Stimulated activated CD8-positive, alpha-beta memory T cell treated with anti-CD3 and anti-CD28 coated beads, Interleukin-4, amount 100 ng/mL, for 24 hours (primary cell): ENCODE measurements at regions not wholly inside any gene's neighbourhood (a gene's known extent, or its start where the extent isn't known, plus 50 kb on each side); places are given as distances from the start of the nearest gene placed in this dataset.

ENCODE experiments used
- DNase-seq: peaks from one replicate; pipeline ENCODE4 v3.0.0-alpha.2; 2020; ENCODE audit warnings: low read depth

DNA sequence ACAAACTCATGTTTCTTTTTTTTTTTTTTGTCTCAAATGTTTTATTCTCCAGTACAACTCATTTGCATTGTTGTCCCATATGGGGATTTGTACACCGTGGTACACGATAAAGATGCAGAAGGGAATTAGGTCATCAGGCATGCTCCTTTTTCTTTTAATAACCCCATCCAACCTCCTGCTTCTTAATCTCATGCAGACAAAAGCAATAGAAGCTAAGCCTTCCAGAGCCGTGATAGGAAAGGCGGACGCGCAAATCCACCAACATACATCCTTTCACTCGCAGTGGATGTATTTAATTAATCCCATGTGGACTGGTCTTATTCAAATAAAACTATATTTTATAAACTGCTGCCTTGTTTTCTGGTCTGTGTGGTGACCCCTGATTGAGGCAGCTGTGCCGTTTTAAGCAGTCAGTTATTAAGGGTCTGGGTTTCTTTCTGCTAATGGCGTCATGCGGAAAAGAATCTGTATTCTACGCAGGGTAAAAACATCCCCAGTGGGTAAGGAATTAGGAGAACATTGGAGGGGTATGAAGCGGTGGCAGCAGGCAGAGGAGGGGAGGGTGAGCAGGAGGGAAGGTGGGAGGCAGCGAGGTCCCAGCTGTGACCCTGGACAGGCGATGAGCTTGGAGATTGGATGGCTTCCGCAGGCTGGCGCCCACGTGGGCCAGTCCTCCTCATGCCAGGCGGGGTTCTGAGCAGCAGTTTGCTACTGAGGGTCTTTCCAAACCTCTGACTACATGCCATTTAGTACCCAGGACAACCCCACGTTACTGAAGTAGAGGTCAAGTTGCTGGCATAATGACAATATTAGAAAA is 172.8 kb downstream of the LINC00237 start:
- no peak for DNase-seq

DNA sequence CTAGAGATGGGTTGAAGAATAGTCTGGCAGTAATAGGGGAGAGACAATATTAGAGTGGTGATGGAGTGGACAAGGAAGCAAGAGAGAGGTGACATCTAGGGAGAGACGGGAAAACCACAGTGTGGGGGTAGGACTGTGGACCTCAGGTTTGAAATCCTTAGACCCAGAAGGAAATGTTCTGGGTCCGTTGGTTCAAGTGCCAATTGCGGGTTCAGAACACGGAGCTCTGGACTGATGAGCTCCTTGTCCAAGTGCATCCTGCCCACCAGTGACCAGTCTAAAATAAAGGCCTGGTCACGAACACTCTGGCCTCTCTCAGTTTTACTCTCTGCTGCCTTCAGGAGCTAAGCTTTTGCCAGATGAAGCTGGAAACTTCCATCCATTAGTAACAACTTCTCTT is 174.0 kb downstream of the LINC00237 start:
- DNase-seq: no peak

DNA sequence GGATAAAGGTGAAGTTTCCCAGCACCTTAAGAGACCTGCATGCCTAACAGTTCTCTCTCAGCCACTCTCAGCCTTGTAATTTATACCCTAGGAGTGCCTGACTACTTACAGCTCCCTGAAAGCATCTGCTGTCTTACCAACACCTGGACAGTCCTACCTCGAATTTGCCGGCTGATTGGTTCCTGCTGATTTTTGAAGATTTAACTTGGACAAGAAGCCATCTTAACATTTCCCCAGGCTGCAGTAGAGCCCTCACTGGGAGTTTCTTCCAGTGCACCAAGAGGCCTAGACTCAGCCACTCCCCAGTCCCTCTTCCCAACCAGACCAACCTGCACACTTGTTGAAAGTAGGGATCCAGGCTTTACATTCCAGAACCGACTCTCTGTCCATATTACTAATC is 174.5 kb downstream of the LINC00237 start:
- no peak for DNase-seq

DNA sequence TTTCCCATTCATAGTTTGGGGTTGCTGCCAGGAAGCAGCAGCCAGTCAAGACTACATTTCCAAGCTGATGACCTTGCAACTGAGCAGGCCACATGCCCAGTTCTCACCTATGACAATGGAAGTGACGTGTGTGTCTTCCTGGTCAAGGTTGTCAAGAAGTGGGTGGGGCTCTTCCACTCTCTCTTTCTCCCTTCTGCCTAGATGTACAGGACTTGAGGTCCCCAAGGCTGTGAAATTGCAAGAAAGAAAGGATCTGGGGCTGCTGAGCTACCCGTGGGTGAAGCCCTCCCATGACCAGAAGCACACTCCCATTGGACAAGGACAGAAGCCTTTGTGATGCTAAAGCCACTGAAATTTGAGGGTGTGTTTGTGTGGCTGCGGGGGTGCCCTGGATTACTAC is 175.1 kb downstream of the LINC00237 start:
- DNase-seq: no peak

- DNase-seq: no peak
These were observed 175.7 kb downstream of the LINC00237 start for GRCh38 chr20:20930500-20930899.

GRCh38 chr20:20929341-20929740 is 176.8 kb downstream of the LINC00237 start:
- no peak for DNase-seq

- no peak for DNase-seq
These were observed 179.8 kb downstream of the LINC00237 start for GRCh38 chr20:20926222-20926905.

DNA sequence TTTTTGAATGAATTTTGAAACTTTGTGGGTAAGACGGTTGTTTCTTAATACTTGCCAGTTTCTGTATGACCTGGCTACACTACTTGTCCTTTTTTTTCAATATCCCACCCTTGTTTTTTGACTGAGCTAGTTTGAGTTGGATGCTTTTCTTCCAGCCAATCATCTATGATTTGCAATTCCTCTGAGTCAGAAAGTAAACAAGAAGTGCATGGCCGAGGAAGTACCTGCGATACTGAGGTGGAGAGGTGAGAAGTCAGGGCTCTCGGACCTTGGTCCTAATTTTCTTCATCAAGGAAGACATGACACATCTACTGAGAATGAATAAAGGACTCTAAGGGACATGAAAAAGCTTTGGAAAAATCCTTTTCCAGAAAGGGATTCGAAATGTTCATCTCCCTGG is 185.7 kb downstream of the LINC00237 start:
- DNase-seq: no peak

GRCh38 chr20:20915844-20916243 is 190.3 kb downstream of the LINC00237 start:
- no peak for DNase-seq

GRCh38 chr20:20904501-20904831 is 192.0 kb upstream of the RALGAPA2 start:
- no peak for DNase-seq

- DNase-seq: no peak
These were observed 191.5 kb upstream of the RALGAPA2 start for GRCh38 chr20:20903773-20904500.

DNA sequence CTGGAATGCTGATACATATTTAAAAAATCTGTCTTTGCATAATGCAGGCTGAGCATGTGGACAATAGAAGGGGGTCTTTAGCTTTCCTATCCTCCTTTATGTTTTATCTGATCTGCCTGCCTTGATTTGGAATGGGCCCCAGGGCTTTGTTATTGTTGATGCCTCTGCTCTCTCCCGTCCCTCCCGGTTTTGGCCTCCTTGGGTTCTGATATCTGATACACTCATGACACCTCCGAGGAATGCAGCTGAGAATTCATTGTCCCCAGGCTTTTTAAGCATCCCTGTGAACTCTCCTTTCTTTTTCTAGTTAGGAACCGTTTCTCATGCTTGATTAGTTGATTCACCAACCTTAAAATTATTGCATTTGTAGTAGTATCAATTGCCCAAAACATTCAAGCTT is 185.5 kb upstream of the RALGAPA2 start:
- no peak for DNase-seq

GRCh38 chr20:20897145-20897544 is 184.7 kb upstream of the RALGAPA2 start:
- no peak for DNase-seq

- no peak for DNase-seq
These were observed 184.2 kb upstream of the RALGAPA2 start for GRCh38 chr20:20896606-20897005.

DNA sequence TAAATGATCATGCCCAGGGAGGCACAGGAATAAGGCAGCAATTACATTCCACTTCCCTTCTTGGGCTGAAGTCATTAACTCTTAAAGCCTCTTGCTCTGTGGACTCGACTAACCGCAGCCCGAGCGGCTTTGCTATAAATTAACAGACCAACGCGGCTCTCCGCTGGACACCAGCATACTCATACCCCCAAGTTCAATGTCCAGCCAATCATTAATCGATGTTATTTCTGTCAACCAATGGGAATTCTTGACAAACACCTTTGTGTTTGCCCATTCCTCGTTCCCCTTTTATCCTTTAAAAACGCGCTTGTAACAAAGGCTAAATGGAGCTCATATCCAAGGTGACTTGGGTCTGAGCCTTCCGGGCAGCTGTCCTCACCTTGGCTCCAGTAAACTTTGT is 183.1 kb upstream of the RALGAPA2 start:
- DNase-seq: no peak

GRCh38 chr20:20894753-20895152 is 182.3 kb upstream of the RALGAPA2 start:
- no peak for DNase-seq

- DNase-seq: no peak
These were observed 181.8 kb upstream of the RALGAPA2 start for GRCh38 chr20:20894280-20894679.

- DNase-seq: no peak
These were observed 179.9 kb upstream of the RALGAPA2 start for GRCh38 chr20:20892328-20892727.

DNA sequence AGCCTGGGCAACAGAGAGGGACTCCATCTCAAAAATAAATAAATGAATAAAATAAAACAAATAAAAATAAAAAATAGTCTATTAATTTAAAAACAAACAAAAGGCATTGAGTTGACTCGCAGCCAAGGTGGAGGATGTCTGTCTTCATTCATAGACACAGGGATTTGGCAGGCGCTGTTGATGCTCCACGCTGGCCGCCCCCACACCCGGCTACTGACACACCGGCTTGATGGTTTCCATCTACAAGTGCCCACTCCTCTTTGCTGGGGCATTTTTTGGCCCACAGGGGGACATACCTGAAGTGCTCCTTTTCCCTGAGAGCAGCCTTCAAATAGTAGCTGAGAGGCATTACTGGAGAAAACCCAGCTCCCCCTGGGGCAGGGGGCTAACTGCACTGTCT is 178.3 kb upstream of the RALGAPA2 start:
- no peak for DNase-seq

- DNase-seq: no peak
These were observed 176.5 kb upstream of the RALGAPA2 start for GRCh38 chr20:20888936-20889335.

GRCh38 chr20:20888266-20888656 is 175.8 kb upstream of the RALGAPA2 start:
- DNase-seq: no peak

GRCh38 chr20:20887593-20888265 is 175.3 kb upstream of the RALGAPA2 start:
- DNase-seq: no peak

- DNase-seq: no peak
These were observed 169.4 kb upstream of the RALGAPA2 start for GRCh38 chr20:20881808-20882207.
